Stomach (tissue), 8 donors: ENCODE measurements at regions not wholly inside any gene's neighbourhood (a gene's known extent, or its start where the extent isn't known, plus 50 kb on each side); places are given as distances from the start of the nearest gene placed in this dataset.
A peak's percentile ranks its signal among the peaks of the same experiment; 100 is the strongest.

ENCODE experiments used
- DNase-seq, 2 donors: peaks; one replicate each; pipeline versions ENCODE4 v3.0.0 to v3.0.0-alpha.2; 2013 to 2019
- H3K27ac ChIP-seq, 5 donors: fragments of 200-600 bp in 4 of 5; sonication (generic) in 4 of 5; one replicate each; pipeline ENCODE4 v1.5.1; 2013 to 2019; ENCODE audit warnings: mild to moderate bottlenecking in 1 of 5, moderate library complexity in 1 of 5
- H3K27me3 ChIP-seq, 3 donors: fragments of 200-600 bp; sonication (generic); one replicate each; pipeline ENCODE4 v1.5.1; 2017 to 2019; ENCODE audit warnings: mixed run types in 1 of 3
- H3K36me3 ChIP-seq, 4 donors: fragments of 200-600 bp; sonication (generic); 1 replicate in 3 of 4; 2 replicates in 1 of 4; pipeline ENCODE4 v1.5.1; 2016 to 2019
- H3K4me1 ChIP-seq, 4 donors: fragments of 200-600 bp; sonication (generic); one replicate each; pipeline ENCODE4 v1.5.1; 2016 to 2019
- H3K4me3 ChIP-seq, 4 donors: fragments of 200-600 bp; sonication (generic) in 3 of 4; one replicate each; pipeline ENCODE4 v1.5.1; 2016 to 2019; ENCODE audit warnings: mild to moderate bottlenecking in 1 of 4
- H3K9me3 ChIP-seq, 4 donors: fragments of 200-600 bp; sonication (generic); one replicate each; pipeline ENCODE4 v1.5.1; 2016 to 2019
- CTCF ChIP-seq, 7 experiments: fragments of 450-650 bp in 4 of 7; fragments of 200-600 bp in 3 of 7; sonication (generic) in 3 of 7; IDR thresholded peaks; one replicate each; pipeline ENCODE4 v1.5.1; 2016 to 2019; ENCODE audit warnings: antibody characterized with exemption in 7 of 7, control low read depth in 2 of 7, mild to moderate bottlenecking in 1 of 7
- EP300 ChIP-seq: sonication (generic); formaldehyde crosslinking; IDR thresholded peaks from one replicate; pipeline ENCODE4 v1.6.1; 2017; ENCODE audit warnings: antibody characterized with exemption
- POLR2A ChIP-seq, 4 donors: fragments of 450-650 bp; IDR thresholded peaks; one replicate each; pipeline ENCODE4 v1.6.1; 2016; ENCODE audit warnings: antibody characterized with exemption in 4 of 4, control low read depth in 2 of 4, mild to moderate bottlenecking in 1 of 4, moderate library complexity in 1 of 4
- POLR2AphosphoS5 ChIP-seq, 3 donors: sonication (generic); formaldehyde crosslinking; IDR thresholded peaks; one replicate each; pipeline ENCODE4 v1.6.1; 2016; ENCODE audit warnings: antibody characterized with exemption in 3 of 3
- WGBS, 5 donors: extraction: QIAGEN DNeasy Blood & Tissue Kit in 3 of 5; methylation state at CpG; one replicate each; pipeline versions ENCODE4 v1.1.5 to v1.1.7; 2013 to 2018; 5-methylcytosine and 5-hydroxymethylcytosine counted together
- intact Hi-C: fragments of 100-400 bp; cut with DNase I; formaldehyde crosslinking; loops from one replicate; pipeline ENCODE4 v1.15.1; 2023; ENCODE audit warnings: low total_unique reads
- donor health status: healthy with polysubstance abuse.
- donor health status: Bipolar disorder and iron deficiency.
- donor health status: healthy.

GRCh38 chr2:118738524-118739308 lies 108.7 kb downstream of the EN1 start:
- 38 to 54% (median 47%) methylated on average over 7 of the region's 7 CpGs for WGBS, 5 donors
- intact Hi-C loops = no loop called here
- peak in 1 of 2 donors; percentile 51 for DNase-seq
- H3K27ac ChIP-seq = peak overlapping the region in 2 of 5 donors; percentile 5 to 40
- H3K27me3 ChIP-seq = peaks cover 0 to 4% (median 0%) of the 10 kb centered on the region in 3 donors
- TF ChIP-seq POLR2A (IDR thresholded peaks at IDR 0.05) (no peak), CTCF (IDR thresholded peaks at IDR 0.05) (no peak), POLR2AphosphoS5 (IDR thresholded peaks at IDR 0.05) (peak in 2 of 3 donors; percentile 50 to 51), EP300 (no peak)
- no peaks in the 10 kb centered on the region for H3K4me1 ChIP-seq
- no peaks in the 10 kb centered on the region for H3K36me3 ChIP-seq
- H3K9me3 ChIP-seq = peaks cover 0 to 5% (median 0%) of the 10 kb centered on the region in 4 donors
- no peak overlapping the region for H3K4me3 ChIP-seq

- Histone ChIP-seq H3K27me3 (peaks cover 0 to 4% (median 0%) of the 10 kb centered on the region in 3 donors), H3K4me3 (no peak overlapping the region), H3K27ac (no peak overlapping the region), H3K36me3 (no peaks in the 10 kb centered on the region), H3K4me1 (no peaks in the 10 kb centered on the region), H3K9me3 (no peaks in the 10 kb centered on the region)
- intact Hi-C loops = no loop called here
- 79 to 87% (median 84%) methylated on average over 3 of the region's 3 CpGs for WGBS, 5 donors
- DNase-seq = no peak
- TF ChIP-seq EP300 = no peak
- TF ChIP-seq CTCF (IDR thresholded peaks at IDR 0.05) = no peak
- TF ChIP-seq POLR2AphosphoS5 (IDR thresholded peaks at IDR 0.05) = no peak
- TF ChIP-seq POLR2A (IDR thresholded peaks at IDR 0.05) = no peak
Observed at GRCh38 chr2:118738106-118738505, 109.3 kb downstream of the EN1 start.

GRCh38 chr2:118737684-118738083 lies 109.8 kb downstream of the EN1 start:
- Histone ChIP-seq H3K27me3 (peaks cover 0 to 4% (median 0%) of the 10 kb centered on the region in 3 donors), H3K36me3 (no peaks in the 10 kb centered on the region), H3K9me3 (no peaks in the 10 kb centered on the region), H3K4me1 (no peaks in the 10 kb centered on the region), H3K4me3 (no peak overlapping the region), H3K27ac (no peak overlapping the region)
- TF ChIP-seq EP300 = no peak
- no peak for TF ChIP-seq POLR2AphosphoS5 (IDR thresholded peaks at IDR 0.05)
- TF ChIP-seq POLR2A (IDR thresholded peaks at IDR 0.05) = no peak
- no peak for TF ChIP-seq CTCF (IDR thresholded peaks at IDR 0.05)
- intact Hi-C loops = no loop called here
- peak in 1 of 2 donors; percentile 12 for DNase-seq
- WGBS, 5 donors = 72 to 81% (median 75%) methylated on average over 5 of the region's 5 CpGs

GRCh38 chr2:118732432-118732831 lies 115.0 kb downstream of the EN1 start:
- Histone ChIP-seq H3K9me3 (peaks cover 0 to 11% (median 9%) of the 10 kb centered on the region in 4 donors), H3K27ac (no peak overlapping the region), H3K4me1 (no peaks in the 10 kb centered on the region), H3K27me3 (no peaks in the 10 kb centered on the region), H3K4me3 (no peak overlapping the region), H3K36me3 (no peaks in the 10 kb centered on the region)
- 70 to 83% (median 72%) methylated on average over 3 of the region's 3 CpGs for WGBS, 5 donors
- intact Hi-C loops = no loop called here
- TF ChIP-seq EP300 = no peak
- TF ChIP-seq CTCF (IDR thresholded peaks at IDR 0.05) = no peak
- no peak for TF ChIP-seq POLR2A (IDR thresholded peaks at IDR 0.05)
- no peak for TF ChIP-seq POLR2AphosphoS5 (IDR thresholded peaks at IDR 0.05)
- no peak for DNase-seq
